GM12878 (cell line): ENCODE measurements at regions not wholly inside any gene's neighbourhood (a gene's known extent, or its start where the extent isn't known, plus 50 kb on each side); places are given as distances from the start of the nearest gene placed in this dataset.

Experiments
- CEBPB ChIP-seq, 2 experiments: fragments of 150-350 bp in 1 of 2; IDR thresholded peaks; 2 replicates each; pipeline ENCODE4 v1.6.1; 2012 to 2014; ENCODE audit warnings: low read depth in 2 of 2, low read length in 2 of 2, borderline replicate concordance in 1 of 2, inconsistent platforms in 1 of 2
- CTCF ChIP-seq, 3 experiments: IDR thresholded peaks in 2 of 3; conservative IDR thresholded peaks in 1 of 3; 2 replicates each; pipeline ENCODE4 v1.5.1; 2011; ENCODE audit warnings: low read depth in 3 of 3, low read length in 3 of 3, mild to moderate bottlenecking in 3 of 3, control low read depth in 2 of 3, moderate library complexity in 2 of 3, inconsistent platforms in 1 of 3, mixed read lengths in 1 of 3; ENCODE audit not compliant: control insufficient read depth in 2 of 3, insufficient read depth in 1 of 3; ENCODE audit errors: extremely low read depth in 1 of 3
- EGR1 ChIP-seq, 2 experiments: IDR thresholded peaks; 1 replicate in 1 of 2; 2 replicates in 1 of 2; pipeline ENCODE4 v1.6.1; 2011 to 2012; ENCODE audit warnings: low read depth in 2 of 2, low read length in 2 of 2, borderline replicate concordance in 1 of 2, mild to moderate bottlenecking in 1 of 2, moderate library complexity in 1 of 2
- FOXM1 ChIP-seq: IDR thresholded peaks from 2 replicates; pipeline ENCODE4 v1.6.1; 2012; ENCODE audit warnings: low read depth, mild to moderate bottlenecking, inconsistent platforms, low read length, moderate library complexity
- HDAC2 ChIP-seq: fragments of 200-600 bp; sonication (generic); IDR thresholded peaks from 2 replicates; pipeline ENCODE4 v1.6.1; 2017
- SIN3A ChIP-seq: IDR thresholded peaks from 2 replicates; pipeline ENCODE4 v1.6.1; 2012; ENCODE audit warnings: low read depth, low read length, improper control_type of control experiment

DNA sequence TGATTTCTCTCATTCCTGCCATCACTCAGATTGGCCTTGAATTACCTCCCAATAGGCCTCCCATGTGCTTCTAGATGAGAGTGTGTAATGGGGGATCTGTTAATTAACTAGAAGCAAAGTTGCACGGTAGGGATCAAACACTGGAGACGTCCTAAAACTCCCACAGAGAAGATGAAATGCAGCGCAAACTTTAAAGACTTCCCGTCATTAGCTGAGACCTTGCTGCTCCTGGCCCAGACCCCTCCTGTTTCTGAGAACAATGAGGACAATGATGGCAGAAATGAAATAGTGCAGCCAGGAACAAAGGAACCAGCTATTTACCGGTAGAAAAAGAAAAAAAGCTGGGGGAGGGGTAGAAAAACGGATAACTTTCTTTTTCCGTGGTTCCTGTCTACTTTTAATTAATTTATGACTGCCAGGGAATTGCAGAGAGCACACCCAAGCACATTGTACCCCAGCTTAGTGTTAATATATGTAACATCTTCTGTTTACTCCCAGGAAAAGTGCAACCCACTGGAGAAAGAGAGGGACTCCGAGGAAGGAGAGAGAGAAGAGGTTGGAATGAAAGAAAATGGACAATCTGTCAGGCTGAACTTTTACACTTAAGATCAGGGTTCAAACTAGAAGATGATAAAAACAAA lies 280.7 kb upstream of the SOX5 start:
- TF ChIP-seq CEBPB (IDR thresholded peaks at IDR 0.05; ENCODE audit: borderline replicate concordance in 1 of 2, low read depth in 2 of 2, low read length in 2 of 2) (no peak), CTCF (IDR thresholded peaks at IDR 0.05 in 2 of 3, conservative IDR thresholded peaks at IDR 0.05 in 1 of 3; ENCODE audit: control insufficient read depth in 2 of 3, extremely low read depth in 1 of 3, insufficient read depth in 1 of 3, low read depth in 3 of 3, low read length in 3 of 3) (no peak), HDAC2 (no peak), FOXM1 (no peak), SIN3A (no peak), EGR1 (IDR thresholded peaks at IDR 0.05; ENCODE audit: borderline replicate concordance in 1 of 2, low read depth in 2 of 2, low read length in 2 of 2) (no peak)
